Left ventricle myocardium inferior (tissue), 1 donor: ENCODE measurements at regions not wholly inside any gene's neighbourhood (a gene's known extent, or its start where the extent isn't known, plus 50 kb on each side); places are given as distances from the start of the nearest gene placed in this dataset.
A peak's percentile ranks its signal among the peaks of the same experiment; 100 is the strongest.
"Not testable (repeated sequence)": the region's sequence is repeated elsewhere in the genome, so short reads cannot be mapped to it uniquely, and the experiment has no call there.

ENCODE experiments used
- DNase-seq: peaks from one replicate; pipeline ENCODE4 v3.0.0-alpha.2; 2020
- H3K27ac ChIP-seq: fragments of 200-600 bp; replicated peaks from 2 replicates; pipeline ENCODE4 v1.8.0; 2021
- H3K27me3 ChIP-seq: fragments of 200-600 bp; 2 replicates; pipeline ENCODE4 v1.8.0; 2021; ENCODE audit warnings: low read depth
- H3K36me3 ChIP-seq: fragments of 200-600 bp; 2 replicates; pipeline ENCODE4 v1.8.0; 2021
- H3K4me1 ChIP-seq: fragments of 200-600 bp; 2 replicates; pipeline ENCODE4 v1.8.0; 2021
- H3K4me3 ChIP-seq: fragments of 200-600 bp; 2 replicates; pipeline ENCODE4 v1.8.0; 2021; ENCODE audit warnings: mild to moderate bottlenecking, moderate library complexity
- H3K9me3 ChIP-seq: fragments of 200-600 bp; replicated peaks from 2 replicates; pipeline ENCODE4 v1.8.0; 2021
- intact Hi-C: fragments of 100-400 bp; cut with micrococcal nuclease; formaldehyde crosslinking; loops from one replicate; pipeline ENCODE4 v1.11.0; 2022
- TF ChIP-seq, protein P1 (sequence below): fragments of 200-600 bp; IDR thresholded peaks from 2 replicates; pipeline ENCODE4 v1.8.0; 2021; ENCODE audit warnings: antibody characterized with exemption, mild to moderate bottlenecking, borderline replicate concordance
- donor health status: DM: no; HTN: yes; CAD: no; lungs with severe emphysema.

GRCh38 chr14:81613341-81614045 lies 79.8 kb upstream of the SEL1L start:
- H3K36me3 ChIP-seq: no peaks in the 10 kb centered on the region
- H3K4me3 ChIP-seq: no peak overlapping the region
- TF ChIP-seq, protein P1, sequence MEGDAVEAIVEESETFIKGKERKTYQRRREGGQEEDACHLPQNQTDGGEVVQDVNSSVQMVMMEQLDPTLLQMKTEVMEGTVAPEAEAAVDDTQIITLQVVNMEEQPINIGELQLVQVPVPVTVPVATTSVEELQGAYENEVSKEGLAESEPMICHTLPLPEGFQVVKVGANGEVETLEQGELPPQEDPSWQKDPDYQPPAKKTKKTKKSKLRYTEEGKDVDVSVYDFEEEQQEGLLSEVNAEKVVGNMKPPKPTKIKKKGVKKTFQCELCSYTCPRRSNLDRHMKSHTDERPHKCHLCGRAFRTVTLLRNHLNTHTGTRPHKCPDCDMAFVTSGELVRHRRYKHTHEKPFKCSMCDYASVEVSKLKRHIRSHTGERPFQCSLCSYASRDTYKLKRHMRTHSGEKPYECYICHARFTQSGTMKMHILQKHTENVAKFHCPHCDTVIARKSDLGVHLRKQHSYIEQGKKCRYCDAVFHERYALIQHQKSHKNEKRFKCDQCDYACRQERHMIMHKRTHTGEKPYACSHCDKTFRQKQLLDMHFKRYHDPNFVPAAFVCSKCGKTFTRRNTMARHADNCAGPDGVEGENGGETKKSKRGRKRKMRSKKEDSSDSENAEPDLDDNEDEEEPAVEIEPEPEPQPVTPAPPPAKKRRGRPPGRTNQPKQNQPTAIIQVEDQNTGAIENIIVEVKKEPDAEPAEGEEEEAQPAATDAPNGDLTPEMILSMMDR: no peak
- intact Hi-C loops: no loop called here
- no peaks in the 10 kb centered on the region for H3K4me1 ChIP-seq
- peaks cover 7% of the 10 kb centered on the region for H3K27me3 ChIP-seq
- no peaks in the 10 kb centered on the region for H3K9me3 ChIP-seq
- no peak overlapping the region for H3K27ac ChIP-seq
- no peak for DNase-seq

GRCh38 chr14:81614302-81614701 lies 80.6 kb upstream of the SEL1L start:
- intact Hi-C loops, H3K9me3 ChIP-seq, H3K27me3 ChIP-seq, H3K4me1 ChIP-seq, H3K36me3 ChIP-seq, H3K4me3 ChIP-seq, H3K27ac ChIP-seq, DNase-seq: not testable (repeated sequence)

- intact Hi-C loops: no loop called here
- no peaks in the 10 kb centered on the region for H3K27me3 ChIP-seq
- TF ChIP-seq, protein P1: no peak
- no peak overlapping the region for H3K27ac ChIP-seq
- no peaks in the 10 kb centered on the region for H3K9me3 ChIP-seq
- no peaks in the 10 kb centered on the region for H3K36me3 ChIP-seq
- H3K4me1 ChIP-seq: no peaks in the 10 kb centered on the region
- no peak overlapping the region for H3K4me3 ChIP-seq
- no peak for DNase-seq
These were observed 85.0 kb upstream of the SEL1L start for GRCh38 chr14:81618695-81619094.

- TF ChIP-seq, protein P1: no peak
- intact Hi-C loops: no loop called here
These were observed 86.2 kb upstream of the SEL1L start for GRCh38 chr14:81619816-81620215.

GRCh38 chr14:81623771-81624396 lies 90.2 kb upstream of the SEL1L start:
- H3K4me1 ChIP-seq, intact Hi-C loops, DNase-seq, H3K9me3 ChIP-seq, H3K4me3 ChIP-seq, H3K36me3 ChIP-seq, H3K27ac ChIP-seq, H3K27me3 ChIP-seq: not testable (repeated sequence)

More at GRCh38 chr14:81619816-81620215, 86.2 kb upstream of the SEL1L start:
- Histone ChIP-seq H3K4me3 (no peak overlapping the region), H3K27ac (no peak overlapping the region), H3K9me3 (no peaks in the 10 kb centered on the region), H3K36me3 (no peaks in the 10 kb centered on the region), H3K27me3 (no peaks in the 10 kb centered on the region), H3K4me1 (no peaks in the 10 kb centered on the region)
- DNase-seq: no peak

- intact Hi-C loops: no loop called here
- Histone ChIP-seq H3K9me3 (no peaks in the 10 kb centered on the region), H3K4me1 (no peaks in the 10 kb centered on the region), H3K27me3 (no peaks in the 10 kb centered on the region), H3K27ac (no peak overlapping the region), H3K36me3 (no peaks in the 10 kb centered on the region), H3K4me3 (no peak overlapping the region)
- TF ChIP-seq, protein P1: peak; percentile 60
- DNase-seq: no peak
These were observed 91.7 kb upstream of the SEL1L start for GRCh38 chr14:81625343-81625742.
